ENCODE measurements at regions not wholly inside any gene's neighbourhood (a gene's known extent, or its start where the extent isn't known, plus 50 kb on each side); places are given as distances from the start of the nearest gene placed in this dataset.
"Not testable (repeated sequence)": the region's sequence is repeated elsewhere in the genome, so short reads cannot be mapped to it uniquely, and the experiment has no call there.

DNA sequence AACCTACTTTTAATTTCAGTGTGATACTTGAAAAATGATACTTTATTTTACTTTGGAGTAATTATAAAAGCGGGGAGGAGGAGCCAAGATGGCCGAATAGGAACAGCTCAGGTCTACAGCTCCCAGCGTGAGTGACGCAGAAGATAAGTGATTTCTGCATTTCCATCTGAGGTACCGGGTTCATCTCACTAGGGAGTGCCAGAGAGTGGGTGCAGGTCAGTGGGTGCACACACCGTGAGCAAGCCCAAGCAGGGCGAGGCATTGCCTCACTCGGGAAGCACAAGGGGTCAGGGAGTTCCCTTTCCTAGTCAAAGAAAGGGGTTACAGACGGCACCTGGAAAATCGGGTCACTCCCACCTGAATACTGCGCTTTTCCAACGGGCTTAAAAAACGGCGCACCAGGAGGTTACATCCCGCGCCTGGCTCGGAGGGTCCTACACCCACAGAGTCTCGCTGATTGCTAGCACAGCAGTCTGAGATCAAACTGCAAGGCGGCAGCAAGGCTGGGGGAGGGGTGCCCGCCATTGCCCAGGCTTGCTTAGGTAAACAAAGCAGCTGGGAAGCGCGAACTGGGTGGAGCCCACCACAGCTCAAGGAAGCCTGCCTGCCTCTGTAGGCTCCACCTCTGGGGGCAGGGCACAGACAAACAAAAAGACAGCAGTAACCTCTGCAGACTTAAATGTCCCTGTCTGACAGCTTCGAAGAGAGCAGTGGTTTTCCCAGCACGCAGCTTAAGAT, 640.3 kb downstream of the EPHA3 start:
- TF ChIP-seq CTCF (IDR thresholded peaks at IDR 0.05; ENCODE audit: extremely low read depth in 1 of 2, insufficient read depth in 1 of 2, low read depth in 1 of 2, low read length in 2 of 2); JUN (IDR thresholded peaks at IDR 0.05; ENCODE audit: borderline replicate concordance, insufficient read depth, insufficient read length, low read depth); EZH2 (IDR thresholded peaks at IDR 0.05; ENCODE audit: borderline replicate concordance, low read depth, low read length, severe bottlenecking); FOS (IDR thresholded peaks at IDR 0.05; ENCODE audit: borderline replicate concordance, insufficient read depth, low read length); POLR2A (IDR thresholded peaks at IDR 0.05; ENCODE audit: low read depth, low read length); POLR2AphosphoS5 (IDR thresholded peaks at IDR 0.05; ENCODE audit: insufficient read depth, low read depth, low read length); MYC (IDR thresholded peaks at IDR 0.05; ENCODE audit: low read depth, low read length): not testable (repeated sequence)
- TF ChIP-seq, protein P1, sequence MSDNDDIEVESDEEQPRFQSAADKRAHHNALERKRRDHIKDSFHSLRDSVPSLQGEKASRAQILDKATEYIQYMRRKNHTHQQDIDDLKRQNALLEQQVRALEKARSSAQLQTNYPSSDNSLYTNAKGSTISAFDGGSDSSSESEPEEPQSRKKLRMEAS (IDR thresholded peaks at IDR 0.05; ENCODE audit: insufficient read depth, insufficient read length), result not testable (repeated sequence)

Data from endothelial cell of umbilical vein (primary cell).